ENCODE measurements at regions not wholly inside any gene's neighbourhood (a gene's known extent, or its start where the extent isn't known, plus 50 kb on each side); places are given as distances from the start of the nearest gene placed in this dataset.

- Histone ChIP-seq H3K9me2 (no peaks in the 10 kb centered on the region), H4K20me1 (ENCODE audit: insufficient read depth) (no peaks in the 10 kb centered on the region), H3K79me2 (ENCODE audit: insufficient read depth) (no peaks in the 10 kb centered on the region), H3K4me2 (no peak overlapping the region), H3K4me3 (ENCODE audit: low read depth in 2 of 2, low read length in 1 of 2) (no peak overlapping the region), H3K36me3 (replicated peaks in 1 of 2; ENCODE audit: control insufficient read depth in 1 of 2, insufficient read depth in 2 of 2, low read length in 1 of 2) (no peaks in the 10 kb centered on the region), H3F3A (replicated peaks; ENCODE audit: insufficient read depth) (no peaks in the 10 kb centered on the region), H3K27ac (ENCODE audit: low read depth in 2 of 2, low read length in 1 of 2) (no peak overlapping the region), H3K27me3 (ENCODE audit: insufficient read depth) (no peaks in the 10 kb centered on the region), H3K9ac (no peak overlapping the region), H3K9me3 (0 out of 2 replicates have a peak, but pooled peaks cover 8% of the 10 kb centered on the region), H2AFZ (ENCODE audit: low read depth) (no peak overlapping the region), H3K4me1 (ENCODE audit: control insufficient read depth in 1 of 2, insufficient read depth in 2 of 2, low read depth in 1 of 2, low read length in 1 of 2) (no peaks in the 10 kb centered on the region)
- ChIA-PET CTCF (no interaction called here), POLR2A (no interaction called here)
- DNase-seq: no peak
- no peak for TF ChIP-seq MAX (IDR thresholded peaks at IDR 0.05; ENCODE audit: low read depth)
- no peak for TF ChIP-seq CTCF (IDR thresholded peaks at IDR 0.05)
- TF ChIP-seq SIN3A (IDR thresholded peaks at IDR 0.05; ENCODE audit: borderline replicate concordance, low read depth, low read length): no peak
- no peak for TF ChIP-seq ELF1 (IDR thresholded peaks at IDR 0.05)
- TF ChIP-seq USF2 (IDR thresholded peaks at IDR 0.05; ENCODE audit: borderline replicate concordance, low read depth, low read length): no peak
- no peak for TF ChIP-seq MXI1 (IDR thresholded peaks at IDR 0.05; ENCODE audit: low read depth, low read length)
- TF ChIP-seq EZH2phosphoT487 (IDR thresholded peaks at IDR 0.05; ENCODE audit: borderline replicate concordance, low read depth): no peak
- TF ChIP-seq RXRA (IDR thresholded peaks at IDR 0.05; ENCODE audit: borderline replicate concordance, low read depth): no peak
- no peak for TF ChIP-seq TAF1 (IDR thresholded peaks at IDR 0.05; ENCODE audit: borderline replicate concordance, low read depth, low read length)
Observed at GRCh38 chr10:81514811-81515210, 360.2 kb upstream of the NRG3 start.

GRCh38 chr10:81520688-81521087 lies 354.3 kb upstream of the NRG3 start:
- POLR2A ChIA-PET: interaction anchor here (0.6 kb wide), 1 partner anchor 249 kb away, joined by 3 read pairs; no protein-coding TSS in a partner anchor
- H3K4me2 ChIP-seq: no peak overlapping the region

More at GRCh38 chr10:81520688-81521087, 354.3 kb upstream of the NRG3 start:
- H2AFZ ChIP-seq (ENCODE audit: low read depth): no peak overlapping the region
- H3K9ac ChIP-seq: no peak overlapping the region
- no peaks in the 10 kb centered on the region for H3K9me2 ChIP-seq
- no peak overlapping the region for H3K27ac ChIP-seq (ENCODE audit: low read depth in 2 of 2, low read length in 1 of 2)
- H3K27me3 ChIP-seq (ENCODE audit: insufficient read depth): no peaks in the 10 kb centered on the region
- no peaks in the 10 kb centered on the region for H3K9me3 ChIP-seq
- H3K4me1 ChIP-seq (ENCODE audit: control insufficient read depth in 1 of 2, insufficient read depth in 2 of 2, low read depth in 1 of 2, low read length in 1 of 2): no peaks in the 10 kb centered on the region
- H3F3A ChIP-seq (replicated peaks; ENCODE audit: insufficient read depth): no peaks in the 10 kb centered on the region
- no peak for DNase-seq
- no peaks in the 10 kb centered on the region for H3K79me2 ChIP-seq (ENCODE audit: insufficient read depth)
- WGBS (ENCODE audit: low lambda C conversion rate): 0% methylated on average over 1 of the region's 1 CpG
- H3K36me3 ChIP-seq (replicated peaks in 1 of 2; ENCODE audit: control insufficient read depth in 1 of 2, insufficient read depth in 2 of 2, low read length in 1 of 2): no peaks in the 10 kb centered on the region
- H4K20me1 ChIP-seq (ENCODE audit: insufficient read depth): no peaks in the 10 kb centered on the region
- no peak for TF ChIP-seq GABPA (IDR thresholded peaks at IDR 0.05; ENCODE audit: low read depth)
- no peak for TF ChIP-seq TEAD4 (IDR thresholded peaks at IDR 0.05; ENCODE audit: borderline replicate concordance, insufficient read depth)
- TF ChIP-seq REST (IDR thresholded peaks at IDR 0.05; ENCODE audit: low read depth, low read length): no peak
- no peak for TF ChIP-seq RAD21 (IDR thresholded peaks at IDR 0.05; ENCODE audit: low read length)
- no peak for TF ChIP-seq SIN3A (IDR thresholded peaks at IDR 0.05; ENCODE audit: borderline replicate concordance, low read depth, low read length)
- TF ChIP-seq MXI1 (IDR thresholded peaks at IDR 0.05; ENCODE audit: low read depth, low read length): no peak
- TF ChIP-seq NRF1 (IDR thresholded peaks at IDR 0.05; ENCODE audit: low read depth, low read length): no peak
- no peak for TF ChIP-seq USF1 (IDR thresholded peaks at IDR 0.05; ENCODE audit: borderline replicate concordance, low read depth)
- no peak for TF ChIP-seq NFIC (IDR thresholded peaks at IDR 0.05; ENCODE audit: borderline replicate concordance)
- TF ChIP-seq RFX5 (IDR thresholded peaks at IDR 0.05; ENCODE audit: low read length): no peak
- TF ChIP-seq PBX3 (IDR thresholded peaks at IDR 0.05): no peak
- no peak for TF ChIP-seq MEF2A (IDR thresholded peaks at IDR 0.05; ENCODE audit: borderline replicate concordance, low read depth)
- no peak for TF ChIP-seq JUND (IDR thresholded peaks at IDR 0.05)
- TF ChIP-seq EP300 (IDR thresholded peaks at IDR 0.05; ENCODE audit: borderline replicate concordance in 1 of 2, low read depth in 1 of 2, low read length in 1 of 2): no peak
- CTCF ChIA-PET: no interaction called here
- no peak overlapping the region for H3K4me3 ChIP-seq (ENCODE audit: low read depth in 2 of 2, low read length in 1 of 2)
